ENCODE measurements at regions not wholly inside any gene's neighbourhood (a gene's known extent, or its start where the extent isn't known, plus 50 kb on each side); places are given as distances from the start of the nearest gene placed in this dataset.

GRCh38 chr6:3517350-3517749 is 60.5 kb upstream of the SLC22A23 start:
- H2AFZ ChIP-seq = no peak overlapping the region
- H3K27ac Mint-ChIP-seq = no peak overlapping the region
- DNase-seq (ENCODE audit: low spot score) (no peak), ATAC-seq (no peak)
- H3K27me3 Mint-ChIP-seq (ENCODE audit: insufficient read depth, low read depth, poor library complexity) = peaks cover 7% of the 10 kb centered on the region
- no peaks in the 10 kb centered on the region for H3K27me3 ChIP-seq (ENCODE audit: insufficient read depth)
- H3K4me3 ChIP-seq = no peak overlapping the region
- no peak overlapping the region for H3K4me2 ChIP-seq
- no peak overlapping the region for H3K4me3 Mint-ChIP-seq
- H3K79me2 ChIP-seq (replicated peaks; ENCODE audit: insufficient read depth) = no peaks in the 10 kb centered on the region
- no peaks in the 10 kb centered on the region for H4K20me1 ChIP-seq (replicated peaks; ENCODE audit: insufficient read depth)
- H3K36me3 ChIP-seq (ENCODE audit: insufficient read depth) = no peaks in the 10 kb centered on the region
- no peaks in the 10 kb centered on the region for H3K9me2 ChIP-seq (ENCODE audit: insufficient read depth)
- peaks cover 11% of the 10 kb centered on the region for H3K4me1 Mint-ChIP-seq
- H3F3A ChIP-seq (replicated peaks; ENCODE audit: low read depth) = no peaks in the 10 kb centered on the region
- H3K4me1 ChIP-seq (ENCODE audit: insufficient read depth) = peaks cover under 1% of the 10 kb centered on the region; the same call in 1 of the 2 replicates
- H3K27ac ChIP-seq (ENCODE audit: low read depth) = no peak overlapping the region
- H3K36me3 Mint-ChIP-seq (ENCODE audit: low read depth) = no peaks in the 10 kb centered on the region
- TF ChIP-seq NANOG (IDR thresholded peaks at IDR 0.05; ENCODE audit: borderline replicate concordance) = no peak
- TF ChIP-seq EZH2 (IDR thresholded peaks at IDR 0.05; ENCODE audit: low read depth, unreplicated experiment) = no peak
- no peak for TF ChIP-seq CREB1 (CRISPR knock-in tag; IDR thresholded peaks at IDR 0.05; ENCODE audit: low read depth)
- no peak for TF ChIP-seq ZNF114 (CRISPR knock-in tag; IDR thresholded peaks at IDR 0.05)
- TF ChIP-seq ZNF462 (CRISPR knock-in tag; IDR thresholded peaks at IDR 0.05) = no peak
- TF ChIP-seq ETS1 (IDR thresholded peaks at IDR 0.05) = no peak
- no peak for TF ChIP-seq POLR2AphosphoS5 (IDR thresholded peaks at IDR 0.05; ENCODE audit: low read depth)
- TF ChIP-seq EZH2phosphoT487 (IDR thresholded peaks at IDR 0.05; ENCODE audit: unreplicated experiment) = no peak
- no peak for TF ChIP-seq ZNF331 (CRISPR knock-in tag; IDR thresholded peaks at IDR 0.05; ENCODE audit: low read depth)
- TF ChIP-seq STAT1 (IDR thresholded peaks at IDR 0.05; ENCODE audit: unreplicated experiment) = no peak
- TF ChIP-seq CTCF (conservative IDR thresholded peaks at IDR 0.05; ENCODE audit: low read depth in 2 of 2) = no peak
- no peak for TF ChIP-seq JUNB (IDR thresholded peaks at IDR 0.05; ENCODE audit: unreplicated experiment)
- no peak for TF ChIP-seq REST (IDR thresholded peaks at IDR 0.05; ENCODE audit: unreplicated experiment)
- no peaks in the 10 kb centered on the region for H3K9me3 Mint-ChIP-seq
